IMR-90 (cell line): ENCODE measurements at regions not wholly inside any gene's neighbourhood (a gene's known extent, or its start where the extent isn't known, plus 50 kb on each side); places are given as distances from the start of the nearest gene placed in this dataset.

Experiments
- ATAC-seq: fragments of 200-7000 bp; cut with Tn5 transposase; 2 replicates; pipeline ENCODE4 v1.9.1; 2020; ENCODE audit warnings: low read depth, mild to moderate bottlenecking, moderate library complexity
- BruUV-seq: library from RNA; stranded (reverse); fragments of 400-500 nt; replicated peaks from 2 replicates; lab custom pipeline; 2021; lab: Mats Ljungman, UMichigan
- CTCF ChIA-PET: fragments of 300-600 bp; formaldehyde crosslinking; extraction: SDS; loops from one replicate; lab custom pipeline; 2021; ENCODE audit warnings: antibody characterized with exemption; lab: Yijun Ruan, JAX
- POLR2A ChIA-PET: fragments of 300-600 bp; sonication (Branson Sonifier 250); formaldehyde crosslinking; loops from one replicate; lab custom pipeline; 2022; ENCODE audit warnings: antibody characterized with exemption; ENCODE audit not compliant: unreplicated experiment; lab: Charles Lee
- DNase-seq: peaks from one replicate; pipeline ENCODE4 v3.0.0; 2013
- H2AFZ ChIP-seq: replicated peaks from 2 replicates; pipeline ENCODE3; 2013; ENCODE audit warnings: low read length, mild to moderate bottlenecking; ENCODE audit not compliant: poor library complexity
- H2AK5ac ChIP-seq: 2 replicates; pipeline ENCODE4 v1.6.1; 2013; ENCODE audit warnings: low read depth, low read length, inconsistent platforms
- H2AK9ac ChIP-seq: replicated peaks from 2 replicates; pipeline ENCODE3; 2013; ENCODE audit warnings: mild to moderate bottlenecking, low read depth, low read length, moderate library complexity; ENCODE audit not compliant: poor library complexity
- H2BK120ac ChIP-seq: 2 replicates; pipeline ENCODE4 v1.6.1; 2013; ENCODE audit warnings: low read depth, low read length, inconsistent platforms
- H2BK15ac ChIP-seq: 3 replicates; pipeline ENCODE4 v1.6.1; 2013; ENCODE audit warnings: low read depth, low read length, inconsistent platforms
- H2BK20ac ChIP-seq: 2 replicates; pipeline ENCODE4 v1.6.1; 2013; ENCODE audit warnings: low read depth, mild to moderate bottlenecking, inconsistent platforms, low read length, moderate library complexity
- H2BK5ac ChIP-seq: 2 replicates; pipeline ENCODE4 v1.6.1; 2013; ENCODE audit warnings: mild to moderate bottlenecking, low read depth, low read length, inconsistent platforms; ENCODE audit not compliant: poor library complexity, severe bottlenecking
- H3K14ac ChIP-seq: replicated peaks from 2 replicates; pipeline ENCODE4 v1.6.1; 2013; ENCODE audit warnings: low read depth, low read length, inconsistent platforms
- H3K18ac ChIP-seq: 2 replicates; pipeline ENCODE4 v1.6.1; 2013; ENCODE audit warnings: low read depth, low read length, control low read depth
- H3K23ac ChIP-seq: 2 replicates; pipeline ENCODE4 v1.6.1; 2013; ENCODE audit warnings: low read depth, low read length, inconsistent platforms
- H3K27ac ChIP-seq: 2 replicates; pipeline ENCODE4 v1.5.1; 2013; ENCODE audit warnings: mild to moderate bottlenecking, control low read depth, low read length; ENCODE audit not compliant: insufficient read depth
- H3K27me3 ChIP-seq: 2 replicates; pipeline ENCODE4 v1.6.1; 2013; ENCODE audit warnings: low read length; ENCODE audit not compliant: control insufficient read depth, insufficient read depth
- H3K36me3 ChIP-seq: 2 replicates; pipeline ENCODE4 v1.6.1; 2013; ENCODE audit warnings: low read length, mixed read lengths; ENCODE audit not compliant: control insufficient read depth, insufficient read depth
- H3K4ac ChIP-seq: 2 replicates; pipeline ENCODE4 v1.6.1; 2013; ENCODE audit warnings: low read depth, low read length, inconsistent platforms
- H3K4me1 ChIP-seq: 2 replicates; pipeline ENCODE4 v1.6.1; 2013; ENCODE audit warnings: low read length, mixed read lengths; ENCODE audit not compliant: control insufficient read depth, insufficient read depth
- H3K4me2 ChIP-seq: 2 replicates; pipeline ENCODE4 v1.6.1; 2013; ENCODE audit warnings: low read depth, mild to moderate bottlenecking, control low read depth, low read length, moderate library complexity
- H3K4me3 ChIP-seq: 2 replicates; pipeline ENCODE4 v1.5.1; 2013; ENCODE audit warnings: low read depth, mild to moderate bottlenecking, control low read depth, low read length, moderate library complexity; ENCODE audit not compliant: insufficient read depth
- H3K56ac ChIP-seq: 2 replicates; pipeline ENCODE4 v1.6.1; 2013; ENCODE audit warnings: low read length, inconsistent platforms; ENCODE audit not compliant: insufficient read depth; ENCODE audit errors: extremely low read depth
- H3K79me1 ChIP-seq, 2 experiments: 2 replicates each; pipeline ENCODE4 v1.6.1; 2013; ENCODE audit warnings: low read length in 2 of 2, inconsistent platforms in 1 of 2, low read depth in 1 of 2
- H3K9ac ChIP-seq: 2 replicates; pipeline ENCODE4 v1.6.1; 2013; ENCODE audit warnings: low read depth, low read length, control low read depth
- H3K9me1 ChIP-seq: 2 replicates; pipeline ENCODE4 v1.6.1; 2013; ENCODE audit warnings: low read length, inconsistent platforms; ENCODE audit not compliant: insufficient read depth
- H3K9me3 ChIP-seq: 2 replicates; pipeline ENCODE4 v1.6.1; 2013; ENCODE audit warnings: low read length; ENCODE audit not compliant: control insufficient read depth, insufficient read depth
- H4K20me1 ChIP-seq: 2 replicates; pipeline ENCODE4 v1.6.1; 2013; ENCODE audit warnings: low read length, inconsistent platforms; ENCODE audit not compliant: insufficient read depth
- H4K5ac ChIP-seq: 2 replicates; pipeline ENCODE4 v1.6.1; 2013; ENCODE audit warnings: mild to moderate bottlenecking, low read depth, low read length, control low read depth
- H4K8ac ChIP-seq, 2 experiments: 2 replicates each; pipeline ENCODE4 v1.6.1; 2013; ENCODE audit warnings: low read depth in 2 of 2, low read length in 2 of 2, control low read depth in 1 of 2, inconsistent platforms in 1 of 2
- H4K91ac ChIP-seq: 2 replicates; pipeline ENCODE4 v1.6.1; 2013; ENCODE audit warnings: low read depth, low read length, inconsistent platforms; ENCODE audit not compliant: insufficient read depth
- CEBPB ChIP-seq: IDR thresholded peaks from 2 replicates; pipeline ENCODE4 v1.6.1; 2012; ENCODE audit warnings: low read depth, low read length, improper control_type of control experiment
- WGBS, 2 experiments: methylation state at CpG; one replicate each; pipeline versions ENCODE4 v1.1.5 to v1.1.7; 2013; ENCODE audit warnings: missing lambda C conversion rate in 2 of 2; ENCODE audit not compliant: insufficient read length in 1 of 2; ENCODE audit errors: extremely low coverage in 2 of 2; 5-methylcytosine and 5-hydroxymethylcytosine counted together
- dilution Hi-C: fragments of 300-500 bp; cut with HindIII; formaldehyde crosslinking; loops from one replicate; pipeline ENCODE4 v1.14.3; 2018; ENCODE audit warnings: low sequenced_read_pairs; ENCODE audit not compliant: unreplicated experiment
- in situ Hi-C: fragments of 300-500 bp; cut with MboI; formaldehyde crosslinking; loops from 3 replicates; pipeline ENCODE4 v1.14.3; 2019; ENCODE audit warnings: low sequenced_read_pairs, inconsistent platforms, mixed read lengths
- intact Hi-C: fragments of 100-400 bp; cut with micrococcal nuclease; formaldehyde crosslinking; loops from 2 replicates; pipeline ENCODE4 v1.10.0; 2022

DNA sequence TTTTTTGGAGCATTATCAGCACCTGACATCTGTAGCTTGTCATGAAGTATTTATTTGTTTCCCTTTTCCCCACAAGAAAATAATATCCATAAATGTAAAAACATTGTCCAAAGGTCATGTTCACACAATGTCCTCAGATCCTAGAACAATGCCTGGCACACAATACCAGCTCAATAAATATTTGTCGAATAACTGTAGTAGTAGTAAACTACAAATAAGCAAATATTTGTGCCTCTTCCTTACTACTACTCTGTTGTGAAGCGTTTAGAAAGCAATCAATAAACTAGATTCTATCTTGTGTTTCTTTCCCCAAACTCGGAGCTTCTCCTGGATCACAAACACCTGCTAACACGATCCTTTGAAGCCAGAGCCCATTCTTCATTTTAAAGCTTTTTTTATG is 459.6 kb upstream of the NECTIN3 start:
- no peaks in the 10 kb centered on the region for H4K20me1 ChIP-seq
- no peaks in the 10 kb centered on the region for H3K36me3 ChIP-seq
- no peak overlapping the region for H3K4me3 ChIP-seq
- no peak overlapping the region for H3K4ac ChIP-seq
- no peak overlapping the region for H2AFZ ChIP-seq
- no peak overlapping the region for H3K9ac ChIP-seq
- intact Hi-C loops (no loop called here), dilution Hi-C loops (no loop called here), in situ Hi-C loops (no loop called here)
- no peaks in the 10 kb centered on the region for H3K4me1 ChIP-seq
- no TSS peak for BruUV-seq
- DNase-seq (no peak), ATAC-seq (no peak)
- H2AK9ac ChIP-seq = no peak overlapping the region
- ChIA-PET CTCF (no interaction called here), POLR2A (no interaction called here)
- no peaks in the 10 kb centered on the region for H3K27me3 ChIP-seq
- H2BK15ac ChIP-seq = no peak overlapping the region
- no peak overlapping the region for H4K8ac ChIP-seq
- no peak overlapping the region for H3K23ac ChIP-seq
- no peak overlapping the region for H3K18ac ChIP-seq
- no peak overlapping the region for H3K4me2 ChIP-seq
- no peak overlapping the region for H4K5ac ChIP-seq
- TF ChIP-seq CEBPB = no peak
- H3K27ac ChIP-seq = no peak overlapping the region
- no peak overlapping the region for H2AK5ac ChIP-seq
- 76% methylated on average over 2 of the region's 4 CpGs; no CpG with 5 or more reads in 1 of the 2 experiments for WGBS, 2 experiments
- no peak overlapping the region for H2BK20ac ChIP-seq
- no peak overlapping the region for H2BK5ac ChIP-seq
- no peak overlapping the region for H3K56ac ChIP-seq
- H4K91ac ChIP-seq = no peak overlapping the region
- H3K9me3 ChIP-seq = no peaks in the 10 kb centered on the region
- H3K79me1 ChIP-seq = no peaks in the 10 kb centered on the region
- H3K14ac ChIP-seq = no peak overlapping the region
- H3K9me1 ChIP-seq = no peaks in the 10 kb centered on the region
- no peak overlapping the region; the same call in 1 of the 2 replicates for H2BK120ac ChIP-seq
